ENCODE measurements at regions not wholly inside any gene's neighbourhood (a gene's known extent, or its start where the extent isn't known, plus 50 kb on each side); places are given as distances from the start of the nearest gene placed in this dataset.

GRCh38 chr11:8808226-8808585 lies 102.8 kb upstream of the AKIP1 start:
- no TSS peak for BruUV-seq (replicated peaks)
- peak overlapping the region; percentile 45 for H3K27ac Mint-ChIP-seq (ENCODE audit: unreplicated experiment)
- intact Hi-C loops (cut with micrococcal nuclease; ENCODE audit: unreplicated experiment), result loop anchor here (1.0 kb wide), 1 partner anchor 120 kb away; no protein-coding TSS in a partner anchor
- no peak for TF ChIP-seq CTCF (IDR thresholded peaks at IDR 0.05; ENCODE audit: unreplicated experiment)
- CTCF ChIA-PET, result interaction anchor here (1.2 to 1.6 kb wide), 3 partner anchors 13 to 119 kb away, joined by 4 to 6 read pairs (median 4); no protein-coding TSS in a partner anchor
- peak overlapping the region; percentile 82 for H3K4me3 Mint-ChIP-seq (ENCODE audit: low read depth, unreplicated experiment)
- peak; percentile 3 for DNase-seq
- no peaks in the 10 kb centered on the region for H3K27me3 Mint-ChIP-seq (ENCODE audit: unreplicated experiment)
- no peaks in the 10 kb centered on the region for H3K9me3 Mint-ChIP-seq (ENCODE audit: low read depth, unreplicated experiment)
- peaks cover 24% of the 10 kb centered on the region for H3K4me1 Mint-ChIP-seq (ENCODE audit: low read depth, unreplicated experiment)
- H3K36me3 Mint-ChIP-seq (ENCODE audit: insufficient read depth, unreplicated experiment), result peaks cover 29% of the 10 kb centered on the region

- no TSS peak for BruUV-seq (replicated peaks)
- intact Hi-C loops (cut with micrococcal nuclease; ENCODE audit: unreplicated experiment), result no loop called here
- no peaks in the 10 kb centered on the region for H3K9me3 Mint-ChIP-seq (ENCODE audit: low read depth, unreplicated experiment)
- H3K36me3 Mint-ChIP-seq (ENCODE audit: insufficient read depth, unreplicated experiment), result peaks cover 29% of the 10 kb centered on the region
- H3K27ac Mint-ChIP-seq (ENCODE audit: unreplicated experiment), result peak overlapping the region; percentile 52
- peak overlapping the region; percentile 82 for H3K4me3 Mint-ChIP-seq (ENCODE audit: low read depth, unreplicated experiment)
- H3K4me1 Mint-ChIP-seq (ENCODE audit: low read depth, unreplicated experiment), result peaks cover 24% of the 10 kb centered on the region
- no peak for TF ChIP-seq CTCF (IDR thresholded peaks at IDR 0.05; ENCODE audit: unreplicated experiment)
- CTCF ChIA-PET, result interaction anchor here (0.5 to 2.4 kb wide), 10 partner anchors 9 to 150 kb away, joined by 3 to 9 read pairs (median 4); no protein-coding TSS in a partner anchor
- no peak for DNase-seq
- no peaks in the 10 kb centered on the region for H3K27me3 Mint-ChIP-seq (ENCODE audit: unreplicated experiment)
Observed at GRCh38 chr11:8809241-8809938, 101.6 kb upstream of the AKIP1 start.

- peak overlapping the region; percentile 67 for H3K27ac Mint-ChIP-seq (ENCODE audit: unreplicated experiment)
- TSS peak; percentile 88 for BruUV-seq (replicated peaks)
- TF ChIP-seq CTCF (IDR thresholded peaks at IDR 0.05; ENCODE audit: unreplicated experiment), result no peak
- H3K36me3 Mint-ChIP-seq (ENCODE audit: insufficient read depth, unreplicated experiment), result peaks cover 29% of the 10 kb centered on the region
- CTCF ChIA-PET, result interaction anchor here (0.5 to 2.4 kb wide), 12 partner anchors 9 to 150 kb away, joined by 3 to 9 read pairs (median 4); no protein-coding TSS in a partner anchor
- H3K4me3 Mint-ChIP-seq (ENCODE audit: low read depth, unreplicated experiment), result peak overlapping the region; percentile 82
- intact Hi-C loops (cut with micrococcal nuclease; ENCODE audit: unreplicated experiment), result loop anchor here (5.0 to 10.0 kb wide), 3 partner anchors 57 to 215 kb away; partner anchors contain the start of gene STK33
- no peaks in the 10 kb centered on the region for H3K9me3 Mint-ChIP-seq (ENCODE audit: low read depth, unreplicated experiment)
- peaks cover 24% of the 10 kb centered on the region for H3K4me1 Mint-ChIP-seq (ENCODE audit: low read depth, unreplicated experiment)
- no peak for DNase-seq
- H3K27me3 Mint-ChIP-seq (ENCODE audit: unreplicated experiment), result no peaks in the 10 kb centered on the region
Observed at GRCh38 chr11:8809939-8810539, 101.0 kb upstream of the AKIP1 start.

- BruUV-seq (replicated peaks), result no TSS peak
- Mint-ChIP-seq H3K27ac (ENCODE audit: unreplicated experiment) (peak overlapping the region; percentile 67), H3K9me3 (ENCODE audit: low read depth, unreplicated experiment) (no peaks in the 10 kb centered on the region), H3K27me3 (ENCODE audit: unreplicated experiment) (no peaks in the 10 kb centered on the region), H3K4me1 (ENCODE audit: low read depth, unreplicated experiment) (peaks cover 24% of the 10 kb centered on the region), H3K36me3 (ENCODE audit: insufficient read depth, unreplicated experiment) (peaks cover 29% of the 10 kb centered on the region), H3K4me3 (ENCODE audit: low read depth, unreplicated experiment) (peak overlapping the region; percentile 82)
- DNase-seq, result peak; percentile 79
- no peak for TF ChIP-seq CTCF (IDR thresholded peaks at IDR 0.05; ENCODE audit: unreplicated experiment)
- intact Hi-C loops (cut with micrococcal nuclease; ENCODE audit: unreplicated experiment), result loop anchor here (5.0 to 10.0 kb wide), 3 partner anchors 57 to 216 kb away; partner anchors contain the start of gene STK33
- CTCF ChIA-PET, result interaction anchor here (0.6 to 2.4 kb wide), 11 partner anchors 10 to 173 kb away, joined by 3 to 9 read pairs (median 4); no protein-coding TSS in a partner anchor
Observed at GRCh38 chr11:8810540-8811301, 100.3 kb upstream of the AKIP1 start.
